Activated T-cell treated with anti-CD3 and anti-CD28 coated beads for 24 hours (primary cell): ENCODE measurements at regions not wholly inside any gene's neighbourhood (a gene's known extent, or its start where the extent isn't known, plus 50 kb on each side); places are given as distances from the start of the nearest gene placed in this dataset.
"Not testable (repeated sequence)": the region's sequence is repeated elsewhere in the genome, so short reads cannot be mapped to it uniquely, and the experiment has no call there.

Experiments
- DNase-seq: peaks from one replicate; pipeline ENCODE4 v3.0.0-alpha.2; 2020; ENCODE audit warnings: low read depth

DNA sequence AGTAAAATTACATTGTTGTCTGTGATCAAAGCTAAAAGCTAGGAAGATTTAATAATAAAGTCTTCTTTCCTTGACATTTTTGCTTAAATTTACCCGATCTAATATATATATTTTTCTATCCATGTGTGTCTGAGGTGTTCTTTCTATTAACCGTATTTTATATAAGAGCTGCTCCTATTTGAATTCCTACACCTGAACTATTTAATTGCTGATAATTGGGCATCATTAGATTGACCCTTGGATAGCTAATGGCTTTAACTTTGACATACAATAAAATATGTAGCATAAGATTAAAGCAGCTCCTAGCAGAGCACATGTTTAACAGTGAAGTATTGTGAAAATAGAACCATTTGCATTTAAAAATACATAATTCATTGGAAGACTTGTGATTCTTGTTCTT lies 792.7 kb downstream of the MAT2B start:
- DNase-seq: no peak

DNA sequence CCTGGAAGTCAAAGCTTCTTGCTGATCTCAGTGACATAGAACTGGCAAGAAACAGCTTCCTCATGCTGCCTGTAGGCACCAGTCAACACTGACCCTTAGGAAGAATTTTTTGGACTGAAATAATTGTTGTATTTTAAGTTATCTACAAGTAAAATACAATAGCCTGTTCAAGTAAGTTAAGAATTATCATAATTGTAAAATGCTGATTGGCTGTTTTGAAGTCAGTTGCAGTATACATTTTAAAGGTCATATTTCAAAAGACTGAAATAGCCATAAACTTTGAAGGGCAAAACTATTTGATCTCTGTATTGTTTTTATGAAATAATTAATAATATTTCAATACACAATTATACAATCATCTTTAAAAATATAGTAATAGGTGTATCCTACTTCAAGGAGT lies 794.9 kb downstream of the MAT2B start:
- no peak for DNase-seq

DNA sequence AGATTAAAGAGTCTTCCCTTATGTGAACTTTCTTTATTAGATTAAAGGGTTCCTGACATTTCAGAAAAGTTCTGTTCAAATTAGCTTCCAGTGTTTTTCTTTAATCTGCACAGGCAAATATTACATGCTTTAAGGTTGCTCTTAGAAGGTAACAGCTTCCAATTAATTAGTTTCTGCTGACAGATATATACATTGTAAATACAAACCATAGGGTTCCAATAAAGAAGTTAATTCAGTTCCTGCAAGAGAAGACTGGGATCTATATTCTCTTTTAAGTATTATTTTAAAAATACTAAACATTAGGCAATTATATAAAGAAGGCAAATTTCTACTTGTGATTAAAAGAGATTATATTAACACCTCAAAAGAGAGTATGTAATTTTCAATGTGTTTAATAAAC lies 795.7 kb downstream of the MAT2B start:
- no peak for DNase-seq

DNA sequence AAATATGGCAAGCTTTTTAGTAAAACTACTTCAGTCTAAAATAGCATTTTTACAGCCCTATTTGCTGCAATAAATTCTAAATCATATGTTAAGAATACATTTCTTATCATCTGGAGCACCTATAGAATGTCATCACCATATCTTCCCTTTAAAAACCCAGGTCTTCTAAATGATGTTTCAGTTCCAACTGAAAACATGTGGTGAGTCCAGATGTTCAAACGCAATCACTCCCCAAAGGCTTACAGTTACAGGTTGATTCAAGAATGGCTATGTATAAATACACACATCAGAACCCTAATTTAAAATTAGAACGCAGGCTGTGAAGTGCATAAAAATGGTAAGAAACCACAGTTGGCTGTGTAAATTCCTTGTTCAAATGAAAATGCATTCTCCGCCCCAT lies 796.3 kb downstream of the MAT2B start:
- no peak for DNase-seq

DNA sequence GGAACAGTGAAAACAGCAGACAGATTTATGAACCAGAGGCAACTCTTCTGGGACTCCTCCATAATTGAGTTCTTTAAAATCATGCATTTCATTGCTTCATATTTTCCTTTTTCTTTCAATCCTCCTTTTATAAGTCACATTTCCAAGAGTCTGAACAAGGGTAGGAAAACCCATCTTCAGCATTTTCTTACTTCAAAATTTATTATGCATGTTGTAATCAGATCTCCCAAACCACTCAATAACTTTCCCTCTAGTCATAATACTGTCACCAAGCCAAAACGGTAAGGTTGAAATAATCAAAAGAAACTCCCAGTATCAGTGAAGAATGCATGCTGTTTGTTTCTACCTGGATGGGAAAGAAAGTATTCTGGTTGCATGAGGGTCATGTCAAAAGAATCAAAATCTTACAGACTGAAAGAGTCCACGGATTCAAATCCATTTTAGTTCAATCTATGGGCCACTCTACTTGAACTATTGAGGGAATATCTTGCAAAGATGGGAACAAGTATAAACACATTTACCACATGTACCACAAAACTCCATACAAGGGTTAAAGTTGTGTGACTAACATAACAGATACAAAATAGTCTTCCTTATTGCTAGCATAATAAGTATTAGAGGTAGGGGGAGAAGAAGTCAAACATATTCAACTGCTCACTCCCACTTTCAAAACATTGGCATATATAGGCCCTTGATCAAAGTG lies 797.3 kb downstream of the MAT2B start:
- DNase-seq: no peak

DNA sequence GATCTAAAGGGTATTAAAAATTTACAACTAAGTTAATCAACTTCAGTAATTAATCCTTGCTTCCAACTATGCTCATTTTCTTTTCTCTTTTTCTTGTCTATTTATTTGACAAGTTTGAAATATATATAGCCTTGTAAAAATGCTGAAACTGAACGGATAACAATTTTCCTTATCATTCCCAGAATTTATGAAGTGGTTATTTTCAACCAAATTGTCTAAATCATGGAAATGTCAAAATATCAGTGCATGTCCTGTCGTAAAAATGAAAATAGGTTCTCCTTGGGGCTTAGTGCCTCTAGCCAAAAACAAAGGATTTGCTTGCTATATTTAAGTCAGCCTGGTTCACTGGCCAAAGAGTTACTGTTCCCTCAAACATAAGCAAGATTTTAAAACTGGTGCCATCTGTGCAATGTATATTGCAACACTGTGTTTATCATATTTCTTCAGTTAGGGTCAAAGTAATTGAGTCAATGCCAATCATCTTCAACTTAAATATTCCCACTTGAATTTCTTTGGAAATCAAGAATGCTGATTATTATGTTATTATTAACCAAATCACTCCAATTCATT lies 798.3 kb downstream of the MAT2B start:
- DNase-seq: no peak

DNA sequence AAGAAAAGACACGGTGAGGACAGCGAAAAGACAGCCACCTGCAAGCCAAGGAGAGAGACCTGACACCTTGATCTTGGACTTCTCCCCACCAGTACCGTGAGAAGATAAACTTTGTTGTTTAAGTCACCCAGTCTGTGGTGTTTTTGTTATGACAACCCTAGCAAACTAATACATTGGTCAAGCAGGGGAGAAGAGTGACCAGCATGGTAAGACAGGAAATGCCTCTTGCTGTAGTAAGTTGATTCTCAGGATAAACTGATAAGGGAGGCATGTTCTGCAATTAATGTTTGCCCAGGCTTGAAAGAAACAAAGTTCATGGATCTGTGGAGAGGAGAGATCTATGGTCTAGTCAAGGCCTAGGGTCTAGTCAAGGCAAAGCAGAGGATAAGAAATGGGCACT lies 801.2 kb downstream of the MAT2B start:
- no peak for DNase-seq

DNA sequence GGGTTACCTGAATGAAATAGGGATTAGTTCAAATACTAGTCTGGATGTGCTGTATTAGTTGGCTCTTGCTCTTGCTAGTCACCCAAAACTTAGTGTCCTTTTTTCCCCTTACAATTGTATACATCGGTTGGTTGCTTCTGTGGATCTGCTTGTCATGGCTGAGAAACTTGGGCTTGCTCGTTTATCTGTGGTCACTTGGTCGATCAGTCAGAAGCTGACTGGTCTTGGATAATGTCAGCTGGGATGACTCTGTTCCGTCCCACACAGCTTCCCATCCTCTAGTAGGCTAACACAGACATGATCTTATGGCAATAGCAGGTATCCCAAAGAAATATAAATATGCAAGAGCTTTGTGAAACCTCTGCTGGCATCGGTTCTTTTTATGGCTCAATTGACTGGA lies 807.4 kb downstream of the MAT2B start:
- DNase-seq: no peak

DNA sequence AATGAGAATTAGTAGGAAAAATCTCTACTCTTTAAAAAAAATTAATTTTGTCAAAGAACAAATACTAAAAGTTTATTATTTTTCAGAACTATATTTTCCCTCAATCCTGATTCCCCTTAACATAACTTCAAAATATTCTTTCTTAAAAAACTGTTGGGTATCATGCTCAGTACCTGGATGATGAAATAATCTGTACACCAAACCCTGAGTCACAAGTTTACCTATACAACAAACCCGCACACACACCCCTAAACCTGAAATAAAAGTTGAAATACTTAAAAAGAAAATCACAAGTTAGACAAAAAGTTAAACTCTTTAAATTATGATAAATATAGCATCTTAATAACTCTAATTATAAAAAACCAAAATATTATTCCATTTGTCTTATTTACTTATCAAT lies 812.3 kb downstream of the MAT2B start:
- DNase-seq: no peak

DNA sequence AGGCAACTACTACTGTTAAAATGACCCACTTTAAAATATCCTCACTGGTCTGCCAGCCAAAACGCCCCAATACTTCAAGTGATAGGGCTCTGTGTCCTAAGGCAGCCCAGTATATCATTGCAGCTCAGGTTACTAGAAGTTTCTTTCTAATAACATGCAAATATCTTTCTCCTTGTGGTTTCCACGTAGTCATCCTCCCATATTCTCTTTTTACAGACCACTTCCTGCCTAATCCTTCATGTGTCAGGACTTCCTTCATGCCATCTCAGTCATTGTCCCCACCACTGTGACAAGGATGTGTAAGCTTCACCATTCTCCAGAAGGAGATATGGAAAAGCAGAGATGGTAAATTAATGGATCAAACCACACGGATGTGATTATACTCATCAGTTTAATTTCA lies 813.7 kb downstream of the MAT2B start:
- no peak for DNase-seq

DNA sequence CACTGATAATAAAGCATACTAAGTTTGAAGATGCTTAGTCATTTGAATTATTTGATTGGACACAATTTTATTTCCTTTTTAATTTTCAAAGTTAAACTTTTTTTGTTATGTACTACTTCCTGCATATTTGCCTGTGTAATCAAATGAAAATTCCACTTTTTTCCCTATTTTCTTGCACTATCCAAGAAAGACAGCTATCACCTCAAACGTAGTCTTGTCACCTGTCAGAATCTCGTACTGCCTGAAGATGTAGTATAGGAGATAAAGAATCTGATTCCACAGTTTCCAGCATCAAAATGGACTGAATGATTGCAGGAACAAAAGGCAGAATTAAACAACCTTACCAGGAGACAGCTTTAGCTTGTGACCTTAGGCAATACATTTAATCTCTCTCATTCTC lies 818.8 kb downstream of the MAT2B start:
- no peak for DNase-seq

DNA sequence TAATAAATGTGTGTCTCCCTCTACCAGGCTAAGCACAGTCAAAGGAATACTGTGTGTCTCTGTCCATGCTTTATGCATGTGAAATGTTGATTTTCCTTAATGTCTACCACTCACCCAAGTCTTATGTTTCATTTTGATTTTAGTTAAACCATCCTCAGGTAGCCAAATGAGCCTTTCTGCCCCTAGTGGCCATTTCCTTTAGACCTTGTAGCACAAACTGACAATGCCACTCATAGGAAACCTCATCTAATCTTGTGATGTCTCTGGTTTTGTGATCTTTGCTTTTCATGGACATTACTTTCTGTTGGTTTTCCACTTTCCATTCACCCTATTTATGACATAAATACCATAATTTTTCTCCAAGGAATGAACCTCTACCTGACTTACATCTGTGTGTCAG lies 820.8 kb downstream of the MAT2B start:
- DNase-seq: no peak

DNA sequence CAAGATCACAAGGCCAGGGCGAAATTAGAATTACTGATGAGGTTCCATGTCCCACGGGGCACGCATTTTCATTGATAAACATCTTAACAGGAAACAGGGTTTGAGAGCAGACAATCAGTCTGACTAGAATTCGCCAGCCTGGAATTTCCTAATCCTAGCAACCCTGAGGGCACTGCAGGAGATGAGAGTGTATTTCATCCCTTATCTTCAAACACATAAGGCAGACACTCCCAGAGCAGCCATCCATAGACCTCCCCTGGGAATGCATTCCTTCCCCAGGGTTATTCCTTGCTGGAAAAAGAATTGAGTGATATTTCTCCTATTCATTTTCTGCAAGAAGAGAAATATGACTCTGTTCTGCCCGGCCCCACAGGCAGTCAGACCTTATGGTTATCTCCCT lies 821.7 kb downstream of the MAT2B start:
- not testable (repeated sequence) for DNase-seq

DNA sequence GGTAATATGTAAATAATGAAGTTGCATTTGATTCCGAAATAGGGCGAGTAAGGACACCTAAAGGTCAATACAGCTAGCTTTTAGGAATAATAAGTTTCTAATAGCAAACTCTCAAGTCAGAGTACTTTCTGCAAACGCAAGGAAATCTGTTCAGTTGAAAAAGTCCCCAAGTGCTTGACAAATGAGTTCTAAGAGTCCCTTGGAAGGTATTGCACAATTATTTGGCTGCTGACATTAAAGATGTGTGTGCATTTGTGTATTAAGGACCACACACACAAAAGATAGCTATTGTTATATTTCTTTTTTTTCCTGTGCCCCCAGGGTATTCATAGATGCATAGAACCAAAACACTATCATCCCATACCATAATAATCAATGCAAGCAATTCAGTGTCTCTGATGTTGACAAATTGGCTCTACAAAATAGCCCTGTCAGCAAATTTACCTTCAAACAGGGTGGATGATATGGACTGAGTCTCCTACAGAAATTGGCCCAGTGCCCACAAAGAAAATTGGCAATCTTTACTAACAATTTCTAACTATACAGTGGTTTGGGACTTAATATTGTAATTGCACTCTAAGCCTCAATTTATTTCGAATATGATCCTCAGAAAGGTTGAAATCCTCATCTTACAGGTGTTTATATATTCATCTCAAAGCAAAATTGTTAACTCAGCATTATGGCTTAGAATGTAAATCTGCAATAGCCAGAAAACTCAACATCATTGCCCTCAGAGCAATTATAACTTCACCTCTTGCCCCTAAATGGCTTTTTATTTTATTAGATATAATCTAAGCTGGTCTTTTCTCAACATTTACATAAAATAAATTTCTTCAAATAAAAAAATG lies 827.2 kb downstream of the MAT2B start:
- DNase-seq: no peak

DNA sequence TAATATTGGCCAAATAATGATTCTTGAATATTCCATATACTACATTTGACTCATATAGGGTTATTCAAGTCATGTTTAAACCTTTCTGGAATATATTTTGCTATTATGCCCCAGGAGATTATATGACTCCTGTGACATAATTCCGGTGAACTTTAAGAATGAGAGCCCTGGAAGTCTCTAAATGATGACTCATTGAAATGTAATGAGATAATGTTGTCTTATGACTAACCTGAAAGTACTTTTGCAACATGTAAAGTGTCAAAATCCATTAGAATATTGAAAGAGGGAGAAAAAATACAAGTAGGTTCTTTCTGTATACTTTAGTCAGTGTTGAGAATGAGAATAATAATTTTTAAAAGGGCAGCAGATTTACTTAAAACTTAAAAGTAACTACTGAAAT lies 830.4 kb downstream of the MAT2B start:
- no peak for DNase-seq

DNA sequence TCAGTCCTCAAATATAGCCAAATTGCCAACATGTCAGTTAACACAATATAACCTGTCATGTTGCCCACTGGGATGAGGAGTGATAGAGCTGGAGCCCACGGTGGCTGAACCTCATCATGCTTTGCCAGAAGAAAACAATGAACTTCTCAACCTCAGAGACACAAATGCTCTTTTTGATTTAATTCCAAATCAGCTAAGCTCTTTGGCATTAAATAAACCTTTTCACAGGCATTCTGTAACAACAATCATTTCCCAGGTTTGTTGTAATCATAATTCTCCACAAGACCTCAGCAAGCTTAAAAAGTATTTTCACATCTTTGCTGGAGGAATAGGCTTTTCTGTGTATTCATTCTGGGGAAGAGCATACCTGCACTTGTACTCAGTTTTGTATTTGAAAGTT lies 830.9 kb downstream of the MAT2B start:
- DNase-seq: no peak

DNA sequence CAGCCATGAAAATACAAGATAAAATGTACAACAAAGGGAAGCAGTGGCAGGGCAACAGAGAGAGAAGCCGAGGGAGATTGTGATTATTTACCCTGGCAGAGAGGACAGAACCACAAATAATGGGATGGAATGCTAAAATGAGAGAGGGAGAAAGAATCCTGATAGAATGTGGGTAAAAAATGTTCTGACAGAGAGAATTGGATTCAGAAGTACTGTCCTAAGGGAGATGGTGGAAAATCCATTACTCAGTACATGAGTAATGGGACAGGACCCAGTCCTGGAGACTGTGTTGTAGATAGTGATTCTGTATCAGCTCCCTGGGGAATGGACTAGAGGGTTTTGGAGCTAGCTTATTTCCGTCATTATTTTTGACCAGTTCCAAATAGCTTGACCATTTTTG lies 831.5 kb downstream of the MAT2B start:
- DNase-seq: no peak

DNA sequence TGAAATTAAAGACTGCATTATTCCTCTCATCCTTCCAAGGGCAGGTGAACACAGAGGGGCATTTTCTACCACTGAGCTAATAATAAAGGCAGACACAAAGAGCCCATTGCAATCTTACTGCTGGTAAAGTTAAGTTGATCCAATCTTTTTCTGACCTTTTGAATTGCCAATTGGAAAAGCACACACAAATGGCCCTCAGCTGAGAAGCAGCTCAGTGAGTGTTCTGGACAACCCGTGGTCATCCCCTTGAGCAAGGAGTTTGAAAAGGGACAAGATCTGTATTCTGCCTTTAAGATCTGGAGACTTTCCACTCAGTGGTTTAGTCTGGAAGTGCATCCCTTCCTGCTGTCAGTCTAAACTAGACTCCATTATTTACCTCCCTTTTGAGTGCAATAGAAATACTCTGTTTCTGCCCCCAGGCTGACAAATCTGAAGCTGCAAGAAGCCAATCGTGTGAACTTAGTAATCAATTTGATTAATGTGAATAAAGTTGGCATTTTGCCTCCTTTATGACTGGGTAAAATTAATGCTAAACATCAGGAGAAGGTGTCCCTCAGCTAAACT lies 835.7 kb downstream of the MAT2B start:
- no peak for DNase-seq

DNA sequence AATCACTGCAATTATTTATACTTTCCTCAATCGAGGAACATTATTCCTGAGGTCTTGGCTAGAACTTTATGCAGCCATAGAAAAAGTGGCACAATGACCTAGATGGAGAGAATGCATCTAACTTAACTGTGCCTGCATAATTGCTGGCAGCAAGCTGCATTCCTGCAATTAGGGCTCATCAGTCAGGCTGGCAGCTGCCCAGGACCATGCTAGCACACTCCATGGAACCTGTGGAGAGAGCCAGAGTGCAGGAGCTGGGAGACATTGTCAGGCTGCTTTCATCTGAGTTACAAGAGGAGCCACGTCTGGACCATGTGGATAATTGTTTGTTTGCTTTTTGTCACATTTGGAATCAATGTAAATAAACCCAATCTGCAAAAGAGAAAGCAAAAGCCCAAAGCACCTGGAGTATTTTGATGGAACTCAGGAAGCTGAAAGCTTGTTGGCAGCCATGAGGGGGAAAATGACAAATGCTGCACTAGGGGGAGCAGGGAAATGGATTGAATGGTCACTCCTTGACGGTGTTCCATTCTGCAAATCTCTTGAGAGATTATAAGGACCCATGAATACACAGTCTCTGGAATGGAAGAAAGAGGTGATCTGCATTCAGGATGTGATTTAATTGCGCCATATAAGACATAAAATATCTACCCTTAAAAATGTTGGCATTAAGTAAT lies 839.9 kb downstream of the MAT2B start:
- DNase-seq: no peak

DNA sequence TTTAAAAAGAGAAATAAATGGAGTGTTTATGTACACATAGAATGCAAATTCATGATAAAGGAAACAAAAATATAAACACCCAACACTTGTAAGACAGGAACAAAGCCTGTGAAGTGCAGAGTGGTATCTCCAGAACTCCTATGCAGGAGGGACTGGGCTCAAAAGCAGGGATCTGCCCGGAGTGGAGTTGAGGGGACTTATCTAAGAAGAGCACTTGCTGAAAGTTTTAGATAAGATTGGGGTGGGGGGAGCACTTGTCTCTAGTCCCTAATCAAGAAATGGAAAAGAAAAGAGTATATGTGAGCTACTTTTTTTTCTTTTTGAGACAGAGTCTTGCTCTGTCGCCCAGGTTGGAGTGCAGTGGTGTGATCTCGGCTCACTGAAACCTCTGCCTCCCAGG lies 840.4 kb downstream of the MAT2B start:
- no peak for DNase-seq

DNA sequence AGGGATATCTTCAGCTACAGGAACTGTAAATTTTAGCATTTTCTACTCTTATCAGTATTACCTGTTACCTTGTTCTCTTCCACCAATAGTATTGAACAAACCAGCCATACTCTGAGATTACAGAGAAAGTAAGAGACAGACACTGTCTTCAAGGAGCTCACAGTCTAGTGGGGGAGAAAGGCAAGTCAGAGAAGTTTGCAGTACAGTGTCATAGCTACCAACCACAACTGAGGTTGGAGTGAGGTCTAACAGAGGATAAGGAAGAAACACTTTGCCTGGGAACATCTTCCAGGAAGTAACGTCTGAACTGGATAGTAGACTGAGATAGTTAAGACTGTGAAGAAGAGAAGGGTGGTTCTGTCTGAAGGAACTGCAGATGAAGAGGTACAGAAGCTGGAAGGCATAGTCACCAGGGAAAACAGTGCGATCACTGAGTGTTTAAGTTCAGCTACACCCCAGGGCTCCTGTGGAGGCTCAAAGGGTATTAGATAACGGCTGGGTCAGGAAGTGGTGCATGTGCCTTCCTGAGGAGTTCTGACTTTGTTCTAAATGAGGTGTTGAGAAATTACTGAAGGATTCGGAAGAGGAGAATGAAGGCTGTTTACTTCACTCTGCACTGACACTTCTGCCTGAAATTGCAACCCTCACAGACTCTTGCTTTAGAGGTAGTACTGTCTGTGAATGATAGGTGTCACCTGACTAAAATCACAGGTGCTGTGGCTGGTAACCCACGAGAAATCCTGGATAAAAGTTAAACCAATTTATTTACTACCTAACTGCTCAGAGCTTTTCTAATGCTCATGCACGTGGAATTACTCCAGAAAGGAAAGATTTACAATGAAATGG lies 841.6 kb downstream of the MAT2B start:
- no peak for DNase-seq

DNA sequence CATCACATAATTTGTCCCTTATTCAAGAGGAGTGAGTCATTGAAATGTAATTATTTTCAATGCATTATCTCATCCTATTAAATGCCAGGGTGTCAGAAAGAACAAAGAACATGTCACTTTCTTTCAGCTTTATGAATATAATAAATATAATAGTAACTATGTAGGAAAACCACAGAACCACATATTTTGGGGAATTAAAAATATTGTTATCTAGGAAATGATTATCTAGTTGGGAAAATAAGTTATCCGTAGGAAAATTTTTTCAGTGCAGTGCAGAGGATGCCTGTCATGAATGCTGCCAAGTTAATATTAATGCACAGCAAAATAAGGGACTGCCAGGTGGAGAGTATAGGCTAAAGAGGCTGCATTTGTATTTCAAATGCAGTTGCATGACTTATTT lies 844.8 kb downstream of the MAT2B start:
- no peak for DNase-seq
